ENCODE measurements at regions not wholly inside any gene's neighbourhood (a gene's known extent, or its start where the extent isn't known, plus 50 kb on each side); places are given as distances from the start of the nearest gene placed in this dataset.

GRCh38 chr3:95721938-95722337, 1092.5 kb upstream of the EPHA6 start:
- Mint-ChIP-seq H3K27me3 (no peaks in the 10 kb centered on the region), H3K4me3 (no peak overlapping the region), H3K4me1 (no peaks in the 10 kb centered on the region), H3K9me3 (ENCODE audit: insufficient read depth) (no peaks in the 10 kb centered on the region), H3K27ac (no peak overlapping the region)
- CTCF ChIA-PET, result no interaction called here
- no peaks in the 10 kb centered on the region for H3K27me3 ChIP-seq (replicated peaks in 1 of 4; ENCODE audit: control extremely low read depth in 1 of 4, control insufficient read depth in 3 of 4, insufficient read depth in 4 of 4, low read length in 3 of 4)
- no peak overlapping the region for H3K4me3 ChIP-seq (ENCODE audit: control extremely low read depth in 1 of 5, extremely low read depth in 1 of 5, insufficient read depth in 1 of 5, low read depth in 2 of 5, low read length in 4 of 5)
- H3K79me2 ChIP-seq (ENCODE audit: control insufficient read depth, insufficient read depth, low read length), result no peaks in the 10 kb centered on the region
- POLR2A ChIA-PET, result no interaction called here
- intact Hi-C loops (cut with micrococcal nuclease), result no loop called here
- no peak overlapping the region for H2AFZ ChIP-seq (ENCODE audit: insufficient read depth, low read depth, low read length, poor library complexity, severe bottlenecking)
- TF ChIP-seq CTCF (IDR thresholded peaks at IDR 0.05), result no peak
- no peak for TF ChIP-seq EZH2 (IDR thresholded peaks at IDR 0.05; ENCODE audit: borderline replicate concordance, insufficient read depth, low read depth, low read length, poor library complexity, severe bottlenecking)
- no peaks in the 10 kb centered on the region for H3K36me3 ChIP-seq (replicated peaks in 1 of 2; ENCODE audit: control extremely low read depth in 1 of 2, control insufficient read depth in 1 of 2, extremely low read depth in 1 of 2, insufficient read depth in 2 of 2, low read length in 1 of 2)
- H3K27ac ChIP-seq (ENCODE audit: low read length in 2 of 2), result no peak overlapping the region
- DNase-seq (no peak), ATAC-seq (ENCODE audit: low read depth) (no peak)
- peaks cover 0 to 1% (median 0%) of the 10 kb centered on the region in 3 donors for H3K9me3 ChIP-seq (ENCODE audit: control extremely low read depth in 1 of 3, control insufficient read depth in 2 of 3, insufficient read depth in 1 of 3, low read length in 2 of 3)
- no peaks in the 10 kb centered on the region for H4K20me1 ChIP-seq (ENCODE audit: control insufficient read depth, insufficient read depth, low read length, poor library complexity, severe bottlenecking)
- no peaks in the 10 kb centered on the region for H3K4me1 ChIP-seq (ENCODE audit: control insufficient read depth in 2 of 2, insufficient read depth in 2 of 2, low read length in 2 of 2)
- no CpG with 5 or more reads among the region's 2 CpGs for WGBS (ENCODE audit: insufficient coverage)
- H3K9ac ChIP-seq (ENCODE audit: low read length), result no peak overlapping the region
- no peak overlapping the region for H3K4me2 ChIP-seq (replicated peaks; ENCODE audit: low read depth, low read length, poor library complexity, severe bottlenecking)

DNA sequence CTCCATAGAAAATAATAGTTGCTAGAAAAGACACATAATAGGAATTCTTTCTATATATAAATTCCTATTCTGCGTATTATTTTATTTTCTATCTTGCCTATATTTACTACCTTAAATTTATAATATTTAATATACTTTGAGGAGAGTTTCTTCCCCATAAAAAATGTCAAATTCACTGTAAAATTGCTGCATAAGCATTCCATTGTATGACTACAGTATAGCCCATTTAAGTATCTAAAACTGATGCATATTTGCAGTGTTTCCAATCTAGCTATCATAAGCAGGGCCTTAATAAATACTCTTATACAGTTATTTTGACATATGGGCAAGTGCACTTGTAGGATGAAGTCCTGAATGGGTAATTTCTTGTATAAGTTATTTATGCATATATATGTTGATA, 1088.6 kb upstream of the EPHA6 start:
- H3K27ac Mint-ChIP-seq, result no peak overlapping the region
- H3K79me2 ChIP-seq (ENCODE audit: control insufficient read depth, insufficient read depth, low read length), result no peaks in the 10 kb centered on the region
- no peak overlapping the region for H3K4me3 Mint-ChIP-seq
- peaks cover 0 to 1% (median 0%) of the 10 kb centered on the region in 3 donors for H3K9me3 ChIP-seq (ENCODE audit: control extremely low read depth in 1 of 3, control insufficient read depth in 2 of 3, insufficient read depth in 1 of 3, low read length in 2 of 3)
- CTCF ChIA-PET, result no interaction called here
- DNase-seq (no peak), ATAC-seq (ENCODE audit: low read depth) (no peak)
- H3K36me3 ChIP-seq (replicated peaks in 1 of 2; ENCODE audit: control extremely low read depth in 1 of 2, control insufficient read depth in 1 of 2, extremely low read depth in 1 of 2, insufficient read depth in 2 of 2, low read length in 1 of 2), result no peaks in the 10 kb centered on the region
- H3K27me3 Mint-ChIP-seq, result no peaks in the 10 kb centered on the region
- TF ChIP-seq EZH2 (IDR thresholded peaks at IDR 0.05; ENCODE audit: borderline replicate concordance, insufficient read depth, low read depth, low read length, poor library complexity, severe bottlenecking), result no peak
- TF ChIP-seq CTCF (IDR thresholded peaks at IDR 0.05), result no peak
- H3K4me1 ChIP-seq (ENCODE audit: control insufficient read depth in 2 of 2, insufficient read depth in 2 of 2, low read length in 2 of 2), result no peaks in the 10 kb centered on the region
- no peak overlapping the region for H3K4me3 ChIP-seq (ENCODE audit: control extremely low read depth in 1 of 5, extremely low read depth in 1 of 5, insufficient read depth in 1 of 5, low read depth in 2 of 5, low read length in 4 of 5)
- POLR2A ChIA-PET, result no interaction called here
- H3K4me2 ChIP-seq (replicated peaks; ENCODE audit: low read depth, low read length, poor library complexity, severe bottlenecking), result no peak overlapping the region
- no peak overlapping the region for H2AFZ ChIP-seq (ENCODE audit: insufficient read depth, low read depth, low read length, poor library complexity, severe bottlenecking)
- WGBS (ENCODE audit: insufficient coverage), result no CpG with 5 or more reads among the region's 1 CpG
- H4K20me1 ChIP-seq (ENCODE audit: control insufficient read depth, insufficient read depth, low read length, poor library complexity, severe bottlenecking), result no peaks in the 10 kb centered on the region
- H3K27ac ChIP-seq (ENCODE audit: low read length in 2 of 2), result no peak overlapping the region
- H3K9ac ChIP-seq (ENCODE audit: low read length), result no peak overlapping the region
- H3K27me3 ChIP-seq (replicated peaks in 1 of 4; ENCODE audit: control extremely low read depth in 1 of 4, control insufficient read depth in 3 of 4, insufficient read depth in 4 of 4, low read length in 3 of 4), result no peaks in the 10 kb centered on the region
- intact Hi-C loops (cut with micrococcal nuclease), result no loop called here
- no peaks in the 10 kb centered on the region for H3K9me3 Mint-ChIP-seq (ENCODE audit: insufficient read depth)
- no peaks in the 10 kb centered on the region for H3K4me1 Mint-ChIP-seq

Measured in B cell (primary cell).